ENCODE measurements at regions not wholly inside any gene's neighbourhood (a gene's known extent, or its start where the extent isn't known, plus 50 kb on each side); places are given as distances from the start of the nearest gene placed in this dataset.
"Not testable (repeated sequence)": the region's sequence is repeated elsewhere in the genome, so short reads cannot be mapped to it uniquely, and the experiment has no call there.

DNA sequence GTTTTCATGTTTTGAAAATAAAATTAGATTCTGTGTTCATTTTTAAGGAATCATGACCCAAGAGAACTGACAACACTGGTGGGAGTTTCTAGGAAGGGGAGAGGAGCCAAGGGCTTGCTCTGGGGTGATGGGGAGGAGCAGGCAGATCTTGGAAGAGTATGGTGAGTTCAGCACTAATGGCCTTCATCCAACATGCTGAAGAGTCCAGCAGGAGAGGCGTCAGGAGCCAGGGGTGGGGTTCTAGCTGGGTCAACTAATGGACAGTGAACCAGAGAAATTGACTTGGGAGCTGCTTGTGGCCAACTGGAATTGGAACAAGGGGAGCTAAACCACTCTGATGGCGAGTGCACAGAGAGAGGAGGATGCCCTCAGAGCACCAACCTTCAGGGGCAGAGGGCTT is 107.1 kb downstream of the MRPL14 start:
- DNase-seq: no peak
- no peak overlapping the region for H3K4me3 ChIP-seq
- no peak overlapping the region for H3K27ac ChIP-seq
- no peaks in the 10 kb centered on the region for H3K9me3 ChIP-seq
- TF ChIP-seq, protein P1, sequence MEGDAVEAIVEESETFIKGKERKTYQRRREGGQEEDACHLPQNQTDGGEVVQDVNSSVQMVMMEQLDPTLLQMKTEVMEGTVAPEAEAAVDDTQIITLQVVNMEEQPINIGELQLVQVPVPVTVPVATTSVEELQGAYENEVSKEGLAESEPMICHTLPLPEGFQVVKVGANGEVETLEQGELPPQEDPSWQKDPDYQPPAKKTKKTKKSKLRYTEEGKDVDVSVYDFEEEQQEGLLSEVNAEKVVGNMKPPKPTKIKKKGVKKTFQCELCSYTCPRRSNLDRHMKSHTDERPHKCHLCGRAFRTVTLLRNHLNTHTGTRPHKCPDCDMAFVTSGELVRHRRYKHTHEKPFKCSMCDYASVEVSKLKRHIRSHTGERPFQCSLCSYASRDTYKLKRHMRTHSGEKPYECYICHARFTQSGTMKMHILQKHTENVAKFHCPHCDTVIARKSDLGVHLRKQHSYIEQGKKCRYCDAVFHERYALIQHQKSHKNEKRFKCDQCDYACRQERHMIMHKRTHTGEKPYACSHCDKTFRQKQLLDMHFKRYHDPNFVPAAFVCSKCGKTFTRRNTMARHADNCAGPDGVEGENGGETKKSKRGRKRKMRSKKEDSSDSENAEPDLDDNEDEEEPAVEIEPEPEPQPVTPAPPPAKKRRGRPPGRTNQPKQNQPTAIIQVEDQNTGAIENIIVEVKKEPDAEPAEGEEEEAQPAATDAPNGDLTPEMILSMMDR (IDR thresholded peaks at IDR 0.05): no peak
- H3K4me1 ChIP-seq: no peaks in the 10 kb centered on the region
- intact Hi-C loops (cut with DNase I): no loop called here
- H3K36me3 ChIP-seq: no peaks in the 10 kb centered on the region
- no peaks in the 10 kb centered on the region for H3K27me3 ChIP-seq
- peak in 2 of 4 donors; percentile 34 to 63 for ATAC-seq
- 76 to 78% methylated on average over 2 of the region's 2 CpGs for WGBS, 2 donors
- FAIRE-seq: no peak

DNA sequence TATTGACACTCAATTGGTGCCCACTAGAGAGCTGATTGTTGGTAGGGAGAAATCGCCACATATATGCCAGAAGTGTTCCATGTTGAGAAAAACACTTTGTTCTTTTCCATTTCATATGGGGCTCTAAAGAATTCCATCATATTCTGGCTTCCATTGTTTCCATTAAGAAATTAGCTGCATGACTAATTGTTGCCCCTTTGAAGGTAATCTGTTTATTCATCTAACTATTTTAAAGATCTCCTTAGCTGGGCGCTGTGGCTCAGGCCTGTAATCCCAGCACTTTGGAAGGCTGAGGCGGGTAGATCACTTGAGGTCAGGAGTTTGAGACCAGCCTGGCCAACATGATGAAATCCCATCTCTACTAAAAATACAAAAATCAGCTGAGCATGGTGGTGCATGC is 109.9 kb downstream of the MRPL14 start:
- H3K36me3 ChIP-seq; H3K4me1 ChIP-seq; intact Hi-C loops (cut with DNase I); H3K27me3 ChIP-seq; H3K4me3 ChIP-seq; H3K27ac ChIP-seq; H3K9me3 ChIP-seq; ATAC-seq; DNase-seq; FAIRE-seq: not testable (repeated sequence)
- 94 to 98% methylated on average over 3 of the region's 3 CpGs for WGBS, 2 donors

DNA sequence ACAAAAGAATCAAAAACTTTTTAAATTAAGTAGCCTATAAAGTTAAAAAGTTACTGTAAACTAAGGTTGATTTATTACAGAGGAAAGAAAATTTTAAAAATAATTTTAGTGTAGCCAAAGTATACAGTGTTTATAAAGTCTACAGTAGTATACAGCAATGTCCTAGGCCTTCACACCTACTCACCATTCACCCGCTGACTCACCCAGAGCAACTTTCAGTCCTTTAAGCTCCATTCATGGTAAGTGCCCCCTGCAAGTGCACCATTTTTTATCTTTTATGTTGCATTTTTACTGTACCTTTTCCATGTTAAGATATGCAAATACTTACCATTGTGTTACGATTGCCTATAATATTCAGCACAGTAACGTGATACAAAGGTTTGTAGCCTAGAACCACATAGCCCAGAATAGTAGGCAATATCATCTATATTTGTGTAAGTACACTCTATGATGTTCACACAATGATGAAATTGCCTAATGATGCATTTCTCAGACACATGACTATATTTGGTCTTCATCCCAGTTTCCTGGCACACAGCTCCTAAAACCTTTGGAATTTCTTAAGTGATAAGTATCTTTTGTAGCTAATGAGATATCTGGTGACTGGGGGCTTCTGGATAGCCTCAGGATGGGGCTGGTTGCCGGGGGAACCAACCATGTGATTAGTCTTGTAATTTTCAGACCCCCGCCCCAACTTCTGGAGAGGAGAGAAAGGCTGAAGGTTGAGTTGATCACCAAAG is 111.0 kb downstream of the MRPL14 start:
- FAIRE-seq: no peak
- ATAC-seq: no peak
- no peak for DNase-seq
- WGBS, 2 donors: 92 to 94% methylated on average over 5 of the region's 5 CpGs
- Histone ChIP-seq H3K36me3 (no peaks in the 10 kb centered on the region), H3K27me3 (no peaks in the 10 kb centered on the region), H3K9me3 (no peaks in the 10 kb centered on the region), H3K4me3 (no peak overlapping the region), H3K4me1 (no peaks in the 10 kb centered on the region), H3K27ac (no peak overlapping the region)
- intact Hi-C loops (cut with DNase I): no loop called here
- TF ChIP-seq, protein P1 (IDR thresholded peaks at IDR 0.05): no peak

DNA sequence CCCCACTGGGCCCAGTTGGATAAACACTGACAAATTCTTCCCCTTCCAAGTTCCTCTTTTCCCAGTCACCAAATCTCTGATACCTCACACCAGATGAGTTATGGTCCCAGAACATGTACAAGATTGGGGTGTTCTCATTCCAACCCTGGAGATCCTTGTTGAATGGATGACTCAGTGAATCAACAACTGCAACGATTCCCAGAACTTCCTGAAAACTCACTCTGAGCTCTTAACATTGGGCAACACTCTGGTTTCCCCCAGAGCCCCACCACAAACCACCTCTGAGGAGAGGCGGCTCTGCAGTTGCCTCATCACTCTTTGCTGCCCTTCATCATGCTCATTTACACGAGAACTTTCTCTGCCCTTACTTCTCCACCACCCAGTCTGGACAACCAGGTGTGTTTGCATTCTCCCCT is 115.2 kb downstream of the MRPL14 start:
- H3K4me3 ChIP-seq: no peak overlapping the region
- ATAC-seq (peak in 2 of 4 donors; percentile 23 to 37), FAIRE-seq (no peak), DNase-seq (no peak)
- H3K27ac ChIP-seq: no peak overlapping the region
- TF ChIP-seq, protein P1 (IDR thresholded peaks at IDR 0.05): no peak
- no peaks in the 10 kb centered on the region for H3K27me3 ChIP-seq
- intact Hi-C loops (cut with DNase I): no loop called here
- H3K36me3 ChIP-seq: no peaks in the 10 kb centered on the region
- 78 to 80% methylated on average over 3 of the region's 3 CpGs for WGBS, 2 donors
- no peaks in the 10 kb centered on the region for H3K9me3 ChIP-seq
- H3K4me1 ChIP-seq: no peaks in the 10 kb centered on the region

DNA sequence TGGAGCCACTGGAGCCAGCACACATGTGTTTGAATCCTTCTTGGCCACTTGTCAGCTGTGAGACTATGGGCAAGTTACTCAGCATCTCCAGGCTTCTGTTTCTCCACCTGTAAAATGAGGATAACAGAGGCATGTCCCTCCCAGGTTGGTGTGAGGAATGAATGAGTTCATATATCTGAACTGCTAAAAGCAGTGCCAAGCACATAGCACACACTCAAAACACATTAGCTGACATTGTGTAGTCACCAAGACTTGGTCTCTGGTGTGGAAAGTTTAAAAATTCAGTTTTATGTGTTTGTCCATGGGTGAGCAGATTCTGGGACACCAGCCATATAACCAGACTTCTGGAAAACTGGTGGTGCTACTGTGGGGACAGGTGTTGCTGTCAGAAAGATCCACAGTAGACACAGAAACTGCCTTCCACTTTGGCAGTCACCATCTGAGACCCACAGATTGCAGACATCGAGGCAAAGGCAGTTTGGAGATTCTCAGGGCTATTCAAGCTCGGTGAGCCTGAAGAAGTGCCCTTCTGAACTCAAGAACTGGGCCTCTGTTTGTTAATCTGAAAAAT is 115.8 kb downstream of the MRPL14 start:
- WGBS, 2 donors: 71 to 83% methylated on average over 2 of the region's 2 CpGs
- Histone ChIP-seq H3K36me3 (no peaks in the 10 kb centered on the region), H3K27ac (no peak overlapping the region), H3K4me1 (no peaks in the 10 kb centered on the region), H3K4me3 (no peak overlapping the region), H3K27me3 (no peaks in the 10 kb centered on the region), H3K9me3 (no peaks in the 10 kb centered on the region)
- ATAC-seq: no peak
- FAIRE-seq: no peak
- DNase-seq: no peak
- TF ChIP-seq, protein P1 (IDR thresholded peaks at IDR 0.05): no peak
- intact Hi-C loops (cut with DNase I): no loop called here

Data from pancreas (tissue), 10 donors.